ENCODE measurements at regions not wholly inside any gene's neighbourhood (a gene's known extent, or its start where the extent isn't known, plus 50 kb on each side); places are given as distances from the start of the nearest gene placed in this dataset.

- no peak for DNase-seq (ENCODE audit: low spot score)
- TF ChIP-seq CTCF (IDR thresholded peaks at IDR 0.05; ENCODE audit: borderline replicate concordance, control extremely low read depth, extremely low read depth, insufficient read depth, missing control alignments), result no peak
- in situ Hi-C loops (cut with MboI; ENCODE audit: low sequenced_read_pairs, unreplicated experiment), result no loop called here
These were observed 354.9 kb upstream of the ISL1 start for GRCh38 chr5:51028394-51028793.

- no peak for DNase-seq (ENCODE audit: low spot score)
- TF ChIP-seq CTCF (IDR thresholded peaks at IDR 0.05; ENCODE audit: borderline replicate concordance, control extremely low read depth, extremely low read depth, insufficient read depth, missing control alignments), result no peak
- in situ Hi-C loops (cut with MboI; ENCODE audit: low sequenced_read_pairs, unreplicated experiment), result no loop called here
These were observed 350.0 kb upstream of the ISL1 start for GRCh38 chr5:51033215-51033614.

GRCh38 chr5:51034222-51034901 is 348.9 kb upstream of the ISL1 start:
- in situ Hi-C loops (cut with MboI; ENCODE audit: low sequenced_read_pairs, unreplicated experiment), result no loop called here
- TF ChIP-seq CTCF (IDR thresholded peaks at IDR 0.05; ENCODE audit: borderline replicate concordance, control extremely low read depth, extremely low read depth, insufficient read depth, missing control alignments), result no peak

GRCh38 chr5:51039424-51040329 is 343.6 kb upstream of the ISL1 start:
- TF ChIP-seq CTCF (IDR thresholded peaks at IDR 0.05; ENCODE audit: borderline replicate concordance, control extremely low read depth, extremely low read depth, insufficient read depth, missing control alignments), result no peak
- in situ Hi-C loops (cut with MboI; ENCODE audit: low sequenced_read_pairs, unreplicated experiment), result no loop called here
- DNase-seq (ENCODE audit: low spot score), result no peak

More at GRCh38 chr5:51034222-51034901, 348.9 kb upstream of the ISL1 start:
- no peak for DNase-seq (ENCODE audit: low spot score)

- no peak for TF ChIP-seq CTCF (IDR thresholded peaks at IDR 0.05; ENCODE audit: borderline replicate concordance, control extremely low read depth, extremely low read depth, insufficient read depth, missing control alignments)
- in situ Hi-C loops (cut with MboI; ENCODE audit: low sequenced_read_pairs, unreplicated experiment), result no loop called here
- DNase-seq (ENCODE audit: low spot score), result no peak
These were observed 339.5 kb upstream of the ISL1 start for GRCh38 chr5:51043745-51044144.

GRCh38 chr5:51047369-51047768 is 335.9 kb upstream of the ISL1 start:
- DNase-seq (ENCODE audit: low spot score), result no peak
- TF ChIP-seq CTCF (IDR thresholded peaks at IDR 0.05; ENCODE audit: borderline replicate concordance, control extremely low read depth, extremely low read depth, insufficient read depth, missing control alignments), result no peak
- in situ Hi-C loops (cut with MboI; ENCODE audit: low sequenced_read_pairs, unreplicated experiment), result no loop called here
